H9 (cell line): ENCODE measurements at regions not wholly inside any gene's neighbourhood (a gene's known extent, or its start where the extent isn't known, plus 50 kb on each side); places are given as distances from the start of the nearest gene placed in this dataset.

ENCODE experiments used
- DNase-seq: peaks from one replicate; pipeline ENCODE4 v3.0.0-alpha.2; 2017
- H2AFZ ChIP-seq: one replicate; pipeline ENCODE4 v1.6.1; 2013; ENCODE audit warnings: mild to moderate bottlenecking, low read length, control low read depth, moderate library complexity
- H2AK5ac ChIP-seq: 2 replicates; pipeline ENCODE4 v1.6.1; 2013; ENCODE audit warnings: low read length, control low read depth, mixed read lengths; ENCODE audit not compliant: insufficient read length
- H2BK120ac ChIP-seq: one replicate; pipeline ENCODE4 v1.6.1; 2013; ENCODE audit warnings: low read depth, mild to moderate bottlenecking, low read length, control low read depth, inconsistent platforms; ENCODE audit not compliant: poor library complexity, severe bottlenecking
- H2BK12ac ChIP-seq: 2 replicates; pipeline ENCODE4 v1.6.1; 2013; ENCODE audit warnings: low read length, control low read depth, mixed read lengths, low read depth; ENCODE audit not compliant: insufficient read length
- H2BK15ac ChIP-seq: 2 replicates; pipeline ENCODE4 v1.6.1; 2013; ENCODE audit warnings: low read depth, low read length, control low read depth
- H2BK20ac ChIP-seq: one replicate; pipeline ENCODE4 v1.6.1; 2013; ENCODE audit warnings: low read depth, mild to moderate bottlenecking, low read length, control low read depth, inconsistent platforms; ENCODE audit not compliant: poor library complexity, severe bottlenecking
- H2BK5ac ChIP-seq: 2 replicates; pipeline ENCODE4 v1.6.1; 2013; ENCODE audit warnings: low read length, control low read depth, mixed read lengths; ENCODE audit not compliant: insufficient read length
- H3K14ac ChIP-seq: 2 replicates; pipeline ENCODE4 v1.6.1; 2013; ENCODE audit warnings: low read length, control low read depth; ENCODE audit not compliant: insufficient read depth
- H3K18ac ChIP-seq: 2 replicates; pipeline ENCODE4 v1.6.1; 2013; ENCODE audit warnings: low read depth, mild to moderate bottlenecking, mixed read lengths, low read length, control low read depth; ENCODE audit not compliant: insufficient read length
- H3K23ac ChIP-seq: 2 replicates; pipeline ENCODE4 v1.6.1; 2013; ENCODE audit warnings: low read length, control low read depth, mixed read lengths, low read depth; ENCODE audit not compliant: insufficient read length
- H3K23me2 ChIP-seq: 2 replicates; pipeline ENCODE4 v1.6.1; 2013; ENCODE audit warnings: low read depth, mild to moderate bottlenecking, mixed read lengths, low read length, control low read depth; ENCODE audit not compliant: insufficient read length, poor library complexity, severe bottlenecking
- H3K27ac ChIP-seq: 2 replicates; pipeline ENCODE4 v1.5.1; 2013; ENCODE audit warnings: low read length, control low read depth, mixed read lengths, low read depth; ENCODE audit not compliant: insufficient read length
- H3K27me3 ChIP-seq: 2 replicates; pipeline ENCODE4 v1.6.1; 2013; ENCODE audit warnings: low read length, control low read depth, inconsistent platforms; ENCODE audit not compliant: insufficient read depth
- H3K4ac ChIP-seq: 2 replicates; pipeline ENCODE4 v1.6.1; 2013; ENCODE audit warnings: low read depth, mild to moderate bottlenecking, control low read depth, inconsistent platforms, low read length, moderate library complexity
- H3K4me1 ChIP-seq: 2 replicates; pipeline ENCODE4 v1.6.1; 2013; ENCODE audit warnings: low read length, control low read depth, inconsistent platforms; ENCODE audit not compliant: insufficient read depth
- H3K4me2 ChIP-seq: 2 replicates; pipeline ENCODE4 v1.6.1; 2013; ENCODE audit warnings: low read length, control low read depth, mixed read lengths; ENCODE audit not compliant: insufficient read length, insufficient read depth
- H3K56ac ChIP-seq: 2 replicates; pipeline ENCODE4 v1.6.1; 2013; ENCODE audit warnings: low read depth, mild to moderate bottlenecking, mixed read lengths, low read length, control low read depth; ENCODE audit not compliant: insufficient read length
- H3K79me1 ChIP-seq: 2 replicates; pipeline ENCODE4 v1.6.1; 2013; ENCODE audit warnings: low read depth, mild to moderate bottlenecking, moderate library complexity, low read length, control low read depth, inconsistent platforms; ENCODE audit not compliant: insufficient read depth, poor library complexity, severe bottlenecking
- H3K79me2 ChIP-seq: 2 replicates; pipeline ENCODE4 v1.6.1; 2013; ENCODE audit warnings: low read length, control low read depth, inconsistent platforms; ENCODE audit not compliant: insufficient read depth
- H3K9ac ChIP-seq: 2 replicates; pipeline ENCODE4 v1.6.1; 2013; ENCODE audit warnings: low read length, control low read depth, mixed read lengths; ENCODE audit not compliant: insufficient read length; ENCODE audit errors: extremely low read depth
- H3K9me3 ChIP-seq: one replicate; pipeline ENCODE4 v1.6.1; 2013; ENCODE audit warnings: low read depth, low read length, inconsistent platforms; ENCODE audit not compliant: control insufficient read depth
- H3T11ph ChIP-seq: one replicate; pipeline ENCODE4 v1.6.1; 2013; ENCODE audit warnings: mild to moderate bottlenecking, low read length, control low read depth, inconsistent platforms
- H4K20me1 ChIP-seq: one replicate; pipeline ENCODE4 v1.6.1; 2013; ENCODE audit not compliant: control insufficient read depth, insufficient read length, insufficient read depth
- H4K5ac ChIP-seq: 2 replicates; pipeline ENCODE4 v1.6.1; 2013; ENCODE audit warnings: low read depth, mild to moderate bottlenecking, mixed read lengths, low read length, control low read depth; ENCODE audit not compliant: insufficient read length
- H4K8ac ChIP-seq: replicated peaks from 2 replicates; pipeline ENCODE4 v1.6.1; 2013; ENCODE audit warnings: low read length, control low read depth, mixed read lengths, low read depth; ENCODE audit not compliant: insufficient read length
- H4K91ac ChIP-seq: 2 replicates; pipeline ENCODE4 v1.6.1; 2013; ENCODE audit warnings: low read depth, mild to moderate bottlenecking, moderate library complexity, mixed read lengths, low read length, control low read depth; ENCODE audit not compliant: insufficient read length
- H3K27ac Mint-ChIP-seq, 3 experiments: 2 replicates in 2 of 3; 3 replicates in 1 of 3; pipeline ENCODE4 v1.8.0; 2020 to 2021; ENCODE audit warnings: mixed read lengths in 3 of 3, mild to moderate bottlenecking in 1 of 3, moderate library complexity in 1 of 3
- H3K27me3 Mint-ChIP-seq: 2 replicates; pipeline ENCODE4 v1.8.0; 2021; ENCODE audit warnings: low read depth, mild to moderate bottlenecking, moderate library complexity, mixed read lengths
- H3K36me3 Mint-ChIP-seq, 3 experiments: 2 replicates in 2 of 3; 3 replicates in 1 of 3; pipeline ENCODE4 v1.8.0; 2020 to 2021; ENCODE audit warnings: low read depth in 3 of 3, mixed read lengths in 3 of 3; ENCODE audit not compliant: insufficient read depth in 1 of 3
- H3K4me1 Mint-ChIP-seq, 2 experiments: 2 replicates each; pipeline ENCODE4 v1.8.0; 2020; ENCODE audit warnings: mixed read lengths in 2 of 2
- H3K4me3 Mint-ChIP-seq, 2 experiments: 2 replicates in 1 of 2; 3 replicates in 1 of 2; pipeline ENCODE4 v1.8.0; 2020 to 2021; ENCODE audit warnings: mild to moderate bottlenecking in 2 of 2, mixed read lengths in 2 of 2, moderate library complexity in 1 of 2
- H3K9me3 Mint-ChIP-seq, 2 experiments: 2 replicates in 1 of 2; 3 replicates in 1 of 2; pipeline ENCODE4 v1.8.0; 2020; ENCODE audit warnings: mild to moderate bottlenecking in 2 of 2, mixed read lengths in 2 of 2, moderate library complexity in 1 of 2
- CTCF ChIP-seq: fragments of 200-600 bp; sonication (generic); conservative IDR thresholded peaks from 3 replicates; pipeline ENCODE4 v1.8.0; 2021; ENCODE audit warnings: antibody characterized with exemption, mild to moderate bottlenecking
- WGBS: extraction: QIAGEN DNeasy Blood & Tissue Kit; methylation state at CpG from one replicate; pipeline ENCODE4 v1.1.7; 2013; ENCODE audit warnings: missing lambda C conversion rate, low lambda C conversion rate, mixed read lengths; ENCODE audit not compliant: insufficient read length; ENCODE audit errors: extremely low coverage; 5-methylcytosine and 5-hydroxymethylcytosine counted together

- Histone ChIP-seq H4K5ac (no peak overlapping the region), H3K23me2 (no peaks in the 10 kb centered on the region), H2BK120ac (no peak overlapping the region), H3K23ac (no peak overlapping the region), H3T11ph (no peak overlapping the region), H3K9ac (no peak overlapping the region), H4K8ac (no peak overlapping the region), H2AK5ac (no peak overlapping the region), H3K27me3 (no peaks in the 10 kb centered on the region), H3K9me3 (no peaks in the 10 kb centered on the region), H4K91ac (no peak overlapping the region), H2AFZ (no peak overlapping the region), H3K56ac (no peak overlapping the region), H3K14ac (no peak overlapping the region), H2BK5ac (no peak overlapping the region), H3K27ac (no peak overlapping the region), H3K79me2 (no peaks in the 10 kb centered on the region), H3K4me1 (no peaks in the 10 kb centered on the region), H3K4ac (no peak overlapping the region), H2BK20ac (no peak overlapping the region), H3K4me2 (no peak overlapping the region), H4K20me1 (no peaks in the 10 kb centered on the region), H3K79me1 (no peaks in the 10 kb centered on the region), H2BK12ac (no peak overlapping the region), H3K18ac (no peak overlapping the region), H2BK15ac (no peak overlapping the region)
- WGBS: no CpG with 5 or more reads among the region's 4 CpGs
- Mint-ChIP-seq H3K9me3 (peaks cover 2 to 3% of the 10 kb centered on the region in 2 experiments; a peak in 2 of 5 replicates), H3K36me3 (peaks cover 0 to 3% (median 0%) of the 10 kb centered on the region in 3 experiments; a peak in 1 of 7 replicates), H3K27me3 (no peaks in the 10 kb centered on the region), H3K4me3 (no peak overlapping the region), H3K27ac (no peak overlapping the region), H3K4me1 (peaks cover 14 to 22% of the 10 kb centered on the region in 2 experiments)
- TF ChIP-seq CTCF: no peak
- no peak for DNase-seq
Observed at GRCh38 chr17:54177606-54178308, 355.0 kb downstream of the KIF2B start.
